ENCODE measurements at regions not wholly inside any gene's neighbourhood (a gene's known extent, or its start where the extent isn't known, plus 50 kb on each side); places are given as distances from the start of the nearest gene placed in this dataset.
"Not testable (repeated sequence)": the region's sequence is repeated elsewhere in the genome, so short reads cannot be mapped to it uniquely, and the experiment has no call there.

GRCh38 chr6:4426968-4427367 is 291.6 kb upstream of the ECI2 start:
- ATAC-seq (ENCODE audit: low FRiP score) (no peak), DNase-seq (ENCODE audit: low spot score) (no peak)
- no peak for TF ChIP-seq CTCF (IDR thresholded peaks at IDR 0.05)

- no peak for DNase-seq (ENCODE audit: low spot score)
- no peak for ATAC-seq (ENCODE audit: low FRiP score)
- TF ChIP-seq CTCF (IDR thresholded peaks at IDR 0.05) = no peak
Measured at GRCh38 chr6:4421837-4422236, 286.5 kb upstream of the ECI2 start.

- DNase-seq (ENCODE audit: low spot score) = no peak
- no peak for ATAC-seq (ENCODE audit: low FRiP score)
- no peak for TF ChIP-seq CTCF (IDR thresholded peaks at IDR 0.05)
Measured at GRCh38 chr6:4420160-4420865, 284.9 kb upstream of the ECI2 start.

- DNase-seq (ENCODE audit: low spot score) (no peak), ATAC-seq (ENCODE audit: low FRiP score) (no peak)
- TF ChIP-seq CTCF (IDR thresholded peaks at IDR 0.05) = no peak
Measured at GRCh38 chr6:4415549-4415948, 280.2 kb upstream of the ECI2 start.

- not testable (repeated sequence) for DNase-seq (ENCODE audit: low spot score); ATAC-seq (ENCODE audit: low FRiP score)
Measured at GRCh38 chr6:4414078-4414477, 278.7 kb upstream of the ECI2 start.

- TF ChIP-seq CTCF (IDR thresholded peaks at IDR 0.05) = no peak
- ATAC-seq (ENCODE audit: low FRiP score) = no peak
Measured at GRCh38 chr6:4413073-4413472, 277.7 kb upstream of the ECI2 start.

GRCh38 chr6:4412488-4412887 is 277.1 kb upstream of the ECI2 start:
- no peak for ATAC-seq (ENCODE audit: low FRiP score)
- TF ChIP-seq CTCF (IDR thresholded peaks at IDR 0.05) = no peak
- DNase-seq (ENCODE audit: low spot score) = no peak

More at GRCh38 chr6:4413073-4413472, 277.7 kb upstream of the ECI2 start:
- no peak for DNase-seq (ENCODE audit: low spot score)
